ENCODE measurements at regions not wholly inside any gene's neighbourhood (a gene's known extent, or its start where the extent isn't known, plus 50 kb on each side); places are given as distances from the start of the nearest gene placed in this dataset.

- TF ChIP-seq PHF8 (conservative IDR thresholded peaks at IDR 0.05; ENCODE audit: low read depth, low read length) (no peak), SP4 (IDR thresholded peaks at IDR 0.05; ENCODE audit: low read length) (no peak), EP300 (IDR thresholded peaks at IDR 0.05; ENCODE audit: borderline replicate concordance in 1 of 2, low read depth in 2 of 2, low read length in 2 of 2) (no peak), CREB1 (IDR thresholded peaks at IDR 0.05) (no peak), KDM5A (IDR thresholded peaks at IDR 0.05; ENCODE audit: low read length) (no peak), YY1 (IDR thresholded peaks at IDR 0.05; ENCODE audit: low read depth, low read length) (no peak), POLR2A (IDR thresholded peaks at IDR 0.05; ENCODE audit: control extremely low read depth in 1 of 2, low read depth in 2 of 2, low read length in 2 of 2) (no peak), EZH2 (IDR thresholded peaks at IDR 0.05; ENCODE audit: low read depth, low read length, severe bottlenecking) (no peak)
- TF ChIP-seq, protein P1, sequence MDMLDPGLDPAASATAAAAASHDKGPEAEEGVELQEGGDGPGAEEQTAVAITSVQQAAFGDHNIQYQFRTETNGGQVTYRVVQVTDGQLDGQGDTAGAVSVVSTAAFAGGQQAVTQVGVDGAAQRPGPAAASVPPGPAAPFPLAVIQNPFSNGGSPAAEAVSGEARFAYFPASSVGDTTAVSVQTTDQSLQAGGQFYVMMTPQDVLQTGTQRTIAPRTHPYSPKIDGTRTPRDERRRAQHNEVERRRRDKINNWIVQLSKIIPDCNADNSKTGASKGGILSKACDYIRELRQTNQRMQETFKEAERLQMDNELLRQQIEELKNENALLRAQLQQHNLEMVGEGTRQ (IDR thresholded peaks at IDR 0.05; ENCODE audit: low read length) = no peak
Observed at GRCh38 chr4:111652236-111652635, 493.0 kb upstream of the FAM241A start.
